ENCODE measurements at regions not wholly inside any gene's neighbourhood (a gene's known extent, or its start where the extent isn't known, plus 50 kb on each side); places are given as distances from the start of the nearest gene placed in this dataset.
"Not testable (repeated sequence)": the region's sequence is repeated elsewhere in the genome, so short reads cannot be mapped to it uniquely, and the experiment has no call there.

- DNase-seq, result not testable (repeated sequence)
These were observed 188.0 kb downstream of the LMLN start for GRCh38 chr3:198147993-198148392.

- DNase-seq, result not testable (repeated sequence)
These were observed 189.9 kb downstream of the LMLN start for GRCh38 chr3:198149904-198150303.

GRCh38 chr3:198151867-198152266 lies 191.8 kb downstream of the LMLN start:
- DNase-seq, result not testable (repeated sequence)

- not testable (repeated sequence) for DNase-seq
These were observed 195.8 kb downstream of the LMLN start for GRCh38 chr3:198155771-198156170.

- not testable (repeated sequence) for DNase-seq
These were observed 197.3 kb downstream of the LMLN start for GRCh38 chr3:198157231-198157868.

GRCh38 chr3:198158007-198158406 lies 198.0 kb downstream of the LMLN start:
- not testable (repeated sequence) for DNase-seq

- peak; percentile 13 for DNase-seq
These were observed 207.5 kb downstream of the LMLN start for GRCh38 chr3:198167339-198168039.

GRCh38 chr3:198170781-198171180 lies 210.8 kb downstream of the LMLN start:
- DNase-seq, result not testable (repeated sequence)

GRCh38 chr3:198173080-198173479 lies 213.1 kb downstream of the LMLN start:
- not testable (repeated sequence) for DNase-seq

GRCh38 chr3:198173929-198174574 lies 214.0 kb downstream of the LMLN start:
- DNase-seq, result not testable (repeated sequence)

All from EL (cell line).